ENCODE measurements at regions not wholly inside any gene's neighbourhood (a gene's known extent, or its start where the extent isn't known, plus 50 kb on each side); places are given as distances from the start of the nearest gene placed in this dataset.

GRCh38 chr16:55035956-55036355 is 105.3 kb downstream of the IRX5 start (continued):
- TF ChIP-seq REST (IDR thresholded peaks at IDR 0.05; ENCODE audit: low read depth, low read length) (no peak), NFIC (IDR thresholded peaks at IDR 0.05; ENCODE audit: borderline replicate concordance) (no peak), FOXM1 (IDR thresholded peaks at IDR 0.05; ENCODE audit: low read depth) (no peak), RXRA (IDR thresholded peaks at IDR 0.05; ENCODE audit: borderline replicate concordance, low read depth) (no peak)

- TF ChIP-seq FOXM1 (IDR thresholded peaks at IDR 0.05; ENCODE audit: low read depth) (no peak), SIN3A (IDR thresholded peaks at IDR 0.05; ENCODE audit: borderline replicate concordance, low read depth, low read length) (no peak), NFIC (IDR thresholded peaks at IDR 0.05; ENCODE audit: borderline replicate concordance) (no peak), TEAD4 (IDR thresholded peaks at IDR 0.05; ENCODE audit: borderline replicate concordance, insufficient read depth) (no peak), GATA2 (CRISPR knock-in tag; IDR thresholded peaks at IDR 0.05) (no peak), FOSL2 (IDR thresholded peaks at IDR 0.05; ENCODE audit: borderline replicate concordance, low read depth) (no peak), YY1 (IDR thresholded peaks at IDR 0.05; ENCODE audit: low read depth) (no peak), CHD2 (IDR thresholded peaks at IDR 0.05; ENCODE audit: low read length, partially characterized antibody) (no peak), RXRA (IDR thresholded peaks at IDR 0.05; ENCODE audit: borderline replicate concordance, low read depth) (no peak), EP300 (IDR thresholded peaks at IDR 0.05; ENCODE audit: borderline replicate concordance in 1 of 2, low read depth in 1 of 2, low read length in 1 of 2) (no peak), JUND (IDR thresholded peaks at IDR 0.05) (no peak), RFX5 (IDR thresholded peaks at IDR 0.05; ENCODE audit: low read length) (no peak), RAD21 (IDR thresholded peaks at IDR 0.05; ENCODE audit: low read length) (no peak), FOXJ3 (CRISPR knock-in tag; IDR thresholded peaks at IDR 0.05) (no peak), RCOR1 (IDR thresholded peaks at IDR 0.05; ENCODE audit: low read length) (no peak), POLR2AphosphoS5 (IDR thresholded peaks at IDR 0.05; ENCODE audit: low read depth, low read length) (no peak)
- CTCF ChIA-PET, result interaction anchor here (0.5 to 3.2 kb wide), 14 partner anchors 13 to 1486 kb away, joined by 3 to 25 read pairs (median 5); partner anchors contain the start of gene IRX6
- H3K4me2 ChIP-seq, result no peak overlapping the region
- no peak overlapping the region for H3K9ac ChIP-seq
- no peaks in the 10 kb centered on the region for H3K27me3 ChIP-seq (ENCODE audit: insufficient read depth)
- WGBS (ENCODE audit: low lambda C conversion rate), result 53% methylated on average over 8 of the region's 14 CpGs
- H3F3A ChIP-seq (replicated peaks; ENCODE audit: insufficient read depth), result no peaks in the 10 kb centered on the region
- H2AFZ ChIP-seq (ENCODE audit: low read depth), result no peak overlapping the region
- H4K20me1 ChIP-seq (ENCODE audit: insufficient read depth), result no peaks in the 10 kb centered on the region
- no peaks in the 10 kb centered on the region for H3K36me3 ChIP-seq (replicated peaks in 1 of 2; ENCODE audit: control insufficient read depth in 1 of 2, insufficient read depth in 2 of 2, low read length in 1 of 2)
- H3K9me2 ChIP-seq, result no peaks in the 10 kb centered on the region
- H3K79me2 ChIP-seq (ENCODE audit: insufficient read depth), result no peaks in the 10 kb centered on the region
- H3K27ac ChIP-seq (ENCODE audit: low read depth in 2 of 2, low read length in 1 of 2), result no peak overlapping the region
- no peak overlapping the region for H3K4me3 ChIP-seq (ENCODE audit: low read depth in 2 of 2, low read length in 1 of 2)
- POLR2A ChIA-PET, result no interaction called here
- H3K4me1 ChIP-seq (ENCODE audit: control insufficient read depth in 1 of 2, insufficient read depth in 2 of 2, low read depth in 1 of 2, low read length in 1 of 2), result peaks cover 0 to 5% of the 10 kb centered on the region in 2 experiments; a peak in 2 of 4 replicates
- no peaks in the 10 kb centered on the region for H3K9me3 ChIP-seq
- DNase-seq, result no peak
These were observed 105.7 kb downstream of the IRX5 start for GRCh38 chr16:55036371-55036821.

Data from SK-N-SH (cell line).